ENCODE measurements at regions not wholly inside any gene's neighbourhood (a gene's known extent, or its start where the extent isn't known, plus 50 kb on each side); places are given as distances from the start of the nearest gene placed in this dataset.

- no peak for FAIRE-seq
- DNase-seq (ENCODE audit: insufficient read length, low spot score): no peak
Observed at GRCh38 chr3:72539856-72540255, 308.4 kb downstream of the SHQ1 start.

DNA sequence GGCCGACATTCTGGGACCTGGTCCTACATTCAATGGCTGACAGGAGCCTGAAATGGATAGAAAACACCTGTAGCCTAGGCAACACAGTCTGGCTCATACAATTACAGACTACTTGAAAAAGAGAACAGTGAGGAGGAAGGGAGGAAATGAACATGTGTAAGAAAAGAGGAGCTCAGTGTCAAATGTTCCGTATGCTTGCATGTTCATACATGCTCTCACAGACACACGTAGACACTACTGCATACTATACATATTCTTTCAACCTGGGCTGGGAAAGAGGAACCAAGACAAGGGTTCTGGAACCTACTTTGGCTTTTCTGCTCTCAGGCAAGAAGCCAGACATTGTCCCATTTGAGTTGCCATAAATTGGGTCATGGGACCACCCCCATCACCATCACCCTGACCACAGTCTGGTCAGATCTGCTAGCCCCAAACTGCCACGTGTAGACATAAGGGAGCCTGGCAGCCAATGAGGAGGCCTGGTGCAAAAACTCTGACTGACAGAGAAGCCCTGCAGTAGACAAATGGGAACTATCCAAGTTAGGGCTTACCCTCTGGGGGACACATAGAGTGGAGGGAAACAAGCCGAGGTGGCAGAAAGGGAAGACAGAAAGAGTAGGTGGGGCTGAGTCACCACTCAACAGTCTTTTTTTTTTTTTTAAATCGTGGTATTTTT, 310.0 kb downstream of the SHQ1 start:
- FAIRE-seq: no peak
- no peak for DNase-seq (ENCODE audit: insufficient read length, low spot score)

- FAIRE-seq: no peak
- no peak for DNase-seq (ENCODE audit: insufficient read length, low spot score)
Observed at GRCh38 chr3:72537448-72537847, 310.8 kb downstream of the SHQ1 start.

- DNase-seq (ENCODE audit: insufficient read length, low spot score) (no peak), FAIRE-seq (no peak)
Observed at GRCh38 chr3:72536878-72537267, 311.4 kb downstream of the SHQ1 start.

GRCh38 chr3:72536206-72536877, 311.9 kb downstream of the SHQ1 start:
- FAIRE-seq (no peak), DNase-seq (ENCODE audit: insufficient read length, low spot score) (no peak)

DNA sequence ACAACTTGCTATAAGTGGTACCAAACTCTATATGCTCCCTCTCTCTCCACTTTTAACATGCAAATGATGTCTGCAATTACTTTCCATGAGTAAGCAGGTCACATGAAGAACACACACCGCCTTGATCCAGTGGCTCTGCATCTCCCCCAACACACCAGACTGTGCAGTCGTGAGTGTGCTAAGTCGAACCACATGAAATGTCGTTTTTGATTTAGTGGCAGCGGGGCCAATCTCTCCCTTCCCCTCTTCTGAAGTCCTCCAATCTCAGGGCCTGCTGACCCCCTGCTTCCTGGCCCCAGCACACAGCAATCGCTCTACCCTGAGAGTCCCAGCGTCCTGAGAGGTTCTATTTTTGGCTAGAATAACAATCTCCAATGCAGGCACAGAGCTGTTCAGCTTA, 312.5 kb downstream of the SHQ1 start:
- FAIRE-seq: no peak
- DNase-seq (ENCODE audit: insufficient read length, low spot score): no peak

DNA sequence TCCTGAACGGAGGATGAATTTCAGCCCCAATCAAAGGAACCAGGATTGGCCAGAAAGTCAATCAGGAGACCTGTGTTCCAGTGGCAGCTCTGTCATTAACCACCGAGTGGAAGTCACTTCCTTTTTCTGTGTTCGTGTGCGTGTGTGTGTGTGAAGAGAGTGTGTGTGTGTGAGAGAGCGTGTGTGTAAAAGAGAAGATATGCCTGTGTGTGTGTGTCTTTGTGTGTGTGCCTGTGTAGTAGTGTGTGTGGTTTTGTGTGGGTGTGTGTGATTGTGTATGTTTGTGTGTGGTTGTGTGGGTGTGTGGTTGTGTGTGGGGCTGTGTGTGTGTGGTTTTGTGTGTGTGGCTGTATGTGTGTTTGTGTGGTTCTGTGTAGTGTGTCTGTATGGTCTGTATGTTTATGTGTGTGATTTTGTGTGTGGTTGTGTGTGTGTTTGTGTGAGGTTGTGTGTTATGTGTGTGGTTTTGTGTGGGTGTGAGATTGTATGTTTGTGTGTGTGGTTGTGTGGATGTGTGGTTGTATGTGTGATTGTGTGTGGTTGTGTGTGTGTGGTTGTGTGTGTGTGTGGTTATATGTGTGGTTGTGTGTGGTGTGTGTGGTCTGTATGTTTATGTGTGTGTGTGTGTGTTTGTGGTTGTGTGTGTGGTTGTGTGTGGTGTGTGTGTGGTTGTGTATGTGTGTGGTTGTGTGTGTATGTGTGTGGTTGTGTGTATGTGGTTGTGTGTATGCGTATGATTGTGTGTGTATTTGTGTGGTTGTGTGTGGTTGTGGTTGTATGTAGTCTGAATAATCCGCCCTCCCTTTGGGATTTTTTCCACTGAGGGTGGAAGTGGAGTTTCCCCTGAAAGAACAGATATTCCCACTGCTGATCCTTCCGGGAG, 314.4 kb downstream of the SHQ1 start:
- DNase-seq (ENCODE audit: insufficient read length, low spot score) (no peak), FAIRE-seq (peak; percentile 99)

- FAIRE-seq: no peak
- no peak for DNase-seq (ENCODE audit: insufficient read length, low spot score)
Observed at GRCh38 chr3:72530426-72530825, 317.8 kb downstream of the SHQ1 start.

DNA sequence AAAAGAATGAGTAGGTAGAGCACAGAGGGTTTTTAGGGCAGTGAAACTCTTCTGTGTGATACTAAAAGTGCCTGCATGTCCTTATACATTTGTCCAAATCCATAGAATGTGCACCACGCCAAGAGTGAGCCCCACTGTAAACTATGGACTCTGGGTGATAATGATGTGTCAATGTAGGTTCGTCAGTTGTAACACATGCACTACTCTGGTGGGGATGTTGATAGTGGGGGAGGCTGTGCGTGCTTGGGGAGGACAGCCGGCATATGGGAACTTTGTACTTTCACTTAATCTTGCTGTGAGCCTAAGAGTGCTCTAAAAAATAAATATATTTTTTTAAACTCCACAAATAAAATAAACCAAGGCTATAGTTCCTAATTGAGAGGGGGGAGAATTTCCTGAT, 319.2 kb downstream of the SHQ1 start:
- DNase-seq (ENCODE audit: insufficient read length, low spot score): no peak
- FAIRE-seq: no peak

GRCh38 chr3:72523429-72524151, 324.7 kb downstream of the SHQ1 start:
- no peak for DNase-seq (ENCODE audit: insufficient read length, low spot score)
- FAIRE-seq: peak; percentile 40

- DNase-seq (ENCODE audit: insufficient read length, low spot score) (peak; percentile 34), FAIRE-seq (no peak)
Observed at GRCh38 chr3:72520690-72521308, 327.4 kb downstream of the SHQ1 start.

DNA sequence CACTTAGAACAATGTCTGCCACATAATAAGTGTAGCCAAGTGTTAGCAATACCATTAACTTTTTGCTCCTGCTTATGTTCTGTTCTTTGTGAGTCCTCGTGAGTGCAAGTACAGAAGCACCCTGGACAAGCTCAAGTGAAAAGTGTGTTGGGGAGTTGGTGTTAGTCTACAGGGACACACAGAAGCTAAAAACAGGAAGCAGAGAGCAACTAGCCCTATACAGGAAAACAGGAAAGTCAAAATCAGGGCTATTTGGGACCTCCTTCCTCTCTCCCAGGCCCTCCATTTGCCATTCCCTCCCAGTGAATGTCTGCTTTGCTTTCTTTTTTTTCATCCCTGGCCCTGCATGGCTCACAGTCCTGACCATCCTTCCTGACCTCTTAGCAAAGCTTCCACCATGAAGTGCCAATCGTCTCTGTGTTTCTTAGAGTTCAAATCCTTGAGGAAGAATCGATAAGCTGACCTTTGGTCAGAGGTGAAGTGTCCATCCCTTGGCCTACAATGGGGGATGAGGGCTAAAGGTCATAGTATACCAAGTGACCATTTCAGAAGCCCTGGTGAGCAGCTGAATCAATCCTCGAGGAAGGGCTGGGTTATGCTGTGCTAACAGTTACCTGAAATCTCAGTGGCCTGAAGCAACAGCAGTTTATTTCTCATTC, 328.2 kb downstream of the SHQ1 start:
- FAIRE-seq: no peak

DNA sequence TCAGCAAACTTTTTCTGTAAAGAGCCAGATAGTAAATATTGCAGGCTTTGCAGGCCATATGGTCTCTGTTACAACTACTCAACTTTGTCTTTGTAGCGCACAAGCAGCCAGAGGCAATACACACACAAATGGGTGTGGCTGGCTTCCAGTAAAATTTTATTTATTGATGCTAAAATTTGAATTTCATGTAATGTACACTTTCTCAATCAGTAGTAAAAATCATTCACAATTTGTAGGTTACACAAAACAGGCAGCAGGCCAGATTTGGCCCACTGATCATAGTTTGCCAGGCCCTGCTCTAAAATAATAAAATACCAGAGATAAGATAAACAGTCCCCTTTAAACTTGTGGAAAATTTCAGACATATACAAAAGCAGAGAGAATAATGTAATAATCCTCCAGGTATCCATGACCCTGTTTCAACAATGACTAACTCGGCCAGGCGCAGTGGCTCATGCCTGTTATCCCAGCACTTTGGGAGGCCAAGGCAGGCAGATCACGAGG, 330.3 kb downstream of the SHQ1 start:
- DNase-seq (ENCODE audit: insufficient read length, low spot score) (no peak), FAIRE-seq (no peak)

More for the DNA sequence above, 328.2 kb downstream of the SHQ1 start:
- DNase-seq (ENCODE audit: insufficient read length, low spot score): no peak

GRCh38 chr3:72517336-72517735, 330.9 kb downstream of the SHQ1 start:
- no peak for FAIRE-seq
- DNase-seq (ENCODE audit: insufficient read length, low spot score): no peak

GRCh38 chr3:72516361-72516760, 331.9 kb downstream of the SHQ1 start:
- FAIRE-seq (no peak), DNase-seq (ENCODE audit: insufficient read length, low spot score) (no peak)

DNA sequence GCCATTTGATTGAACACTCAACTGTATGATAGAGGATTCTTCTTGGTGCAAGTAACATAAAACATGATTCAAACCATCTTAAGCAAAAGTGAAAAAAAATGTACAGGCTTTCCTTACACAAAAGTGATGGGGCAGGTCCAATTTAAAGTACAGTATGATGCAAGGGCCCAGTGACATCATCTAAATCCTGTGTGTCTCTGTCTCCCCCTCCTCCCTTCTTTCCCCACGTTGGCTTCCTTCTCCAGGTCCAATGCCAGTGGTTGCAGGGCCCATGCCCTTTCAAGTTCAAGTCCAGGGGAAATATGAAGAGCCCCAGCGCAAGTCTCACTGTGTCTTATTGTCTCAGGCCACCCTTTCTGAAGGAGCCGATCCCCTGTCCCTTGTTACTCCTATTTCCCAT, 332.3 kb downstream of the SHQ1 start:
- no peak for DNase-seq (ENCODE audit: insufficient read length, low spot score)
- no peak for FAIRE-seq

- DNase-seq (ENCODE audit: insufficient read length, low spot score) (no peak), FAIRE-seq (no peak)
Observed at GRCh38 chr3:72515281-72515680, 333.0 kb downstream of the SHQ1 start.

DNA sequence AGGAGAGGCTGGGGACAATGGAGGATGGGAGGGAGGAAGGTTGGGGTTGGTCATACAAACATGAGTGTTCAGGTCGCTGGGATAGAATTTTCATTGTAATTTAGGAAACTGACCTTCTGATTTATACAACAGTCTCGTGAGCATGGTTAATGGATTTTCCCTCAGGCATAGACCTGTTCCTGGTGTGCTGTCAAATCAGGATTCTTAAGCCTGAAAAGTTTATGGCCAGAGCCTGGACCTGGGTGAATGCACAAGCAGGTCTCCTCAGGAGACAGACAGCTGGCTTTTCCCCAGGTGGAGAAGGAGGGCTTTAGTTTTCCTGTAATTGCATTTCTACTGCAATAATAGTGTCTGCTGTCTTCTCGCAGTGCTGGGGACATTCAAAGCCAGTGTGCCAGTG, 338.0 kb downstream of the SHQ1 start:
- FAIRE-seq (no peak), DNase-seq (ENCODE audit: insufficient read length, low spot score) (no peak)

DNA sequence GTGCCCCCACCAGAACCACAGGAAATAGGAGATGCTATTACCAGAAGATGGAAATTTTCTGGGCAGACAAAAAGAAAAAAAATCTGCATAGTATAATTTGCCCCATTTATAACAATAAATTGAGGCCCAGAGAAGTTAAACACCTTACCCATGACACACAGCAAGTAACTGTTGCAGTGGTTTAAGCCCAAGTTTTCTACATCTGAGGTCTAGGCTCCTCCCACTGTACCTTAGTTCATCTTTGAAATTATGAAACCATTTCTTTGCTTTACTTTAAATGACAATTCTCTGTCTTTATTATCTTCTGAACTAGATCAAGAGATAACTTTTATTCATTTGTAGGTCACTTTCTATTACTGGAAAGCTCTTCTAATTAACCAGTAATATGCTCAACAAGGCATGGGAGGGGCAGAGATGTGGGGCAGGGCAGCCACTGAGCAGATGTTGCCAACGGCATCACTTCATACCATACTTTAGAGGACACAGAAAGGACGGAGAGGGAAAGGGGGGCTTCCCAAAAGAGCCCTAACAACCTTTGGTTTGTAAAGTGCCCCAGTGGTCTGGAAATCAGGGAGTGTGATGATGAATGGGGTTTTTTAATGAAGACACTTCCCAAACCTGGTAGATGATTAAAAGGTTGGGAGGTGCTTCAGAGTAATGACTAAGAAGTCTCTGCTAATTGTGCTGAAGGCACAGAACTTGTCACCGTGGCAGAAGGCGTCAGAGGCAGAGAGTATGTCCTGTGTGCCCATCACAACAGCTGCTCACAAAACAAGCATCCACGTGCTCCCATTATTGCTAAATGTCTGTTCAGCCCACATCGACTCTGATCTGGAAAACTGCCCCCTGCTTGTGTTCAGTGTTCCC, 342.5 kb downstream of the SHQ1 start:
- DNase-seq (ENCODE audit: insufficient read length, low spot score) (no peak), FAIRE-seq (no peak)

All from HTR-8/SVneo (cell line).